ENCODE measurements at regions not wholly inside any gene's neighbourhood (a gene's known extent, or its start where the extent isn't known, plus 50 kb on each side); places are given as distances from the start of the nearest gene placed in this dataset.

- TF ChIP-seq CTCF (IDR thresholded peaks at IDR 0.05; ENCODE audit: poor library complexity) = no peak
- TF ChIP-seq EZH2 (IDR thresholded peaks at IDR 0.05; ENCODE audit: borderline replicate concordance) = no peak
- TF ChIP-seq EZH2phosphoT487 (IDR thresholded peaks at IDR 0.05; ENCODE audit: low read depth, severe bottlenecking, unreplicated experiment) = no peak
Measured at GRCh38 chr2:128370468-128371247, 52.0 kb upstream of the HS6ST1 start.
